ENCODE measurements at regions not wholly inside any gene's neighbourhood (a gene's known extent, or its start where the extent isn't known, plus 50 kb on each side); places are given as distances from the start of the nearest gene placed in this dataset.

- TF ChIP-seq CTCF (IDR thresholded peaks at IDR 0.05; ENCODE audit: borderline replicate concordance, insufficient read depth, low read depth, low read length) = no peak
- no peak overlapping the region for H3K4me3 ChIP-seq (ENCODE audit: low read depth, low read length)
These were observed 922.2 kb downstream of the SORCS1 start for GRCh38 chr10:106242301-106242700.

- H3K4me3 ChIP-seq (ENCODE audit: low read depth, low read length) = no peak overlapping the region
- TF ChIP-seq CTCF (IDR thresholded peaks at IDR 0.05; ENCODE audit: borderline replicate concordance, insufficient read depth, low read depth, low read length) = no peak
These were observed 937.7 kb downstream of the SORCS1 start for GRCh38 chr10:106226828-106227227.

GRCh38 chr10:106226142-106226541 lies 938.4 kb downstream of the SORCS1 start:
- no peak for TF ChIP-seq CTCF (IDR thresholded peaks at IDR 0.05; ENCODE audit: borderline replicate concordance, insufficient read depth, low read depth, low read length)

GRCh38 chr10:106224676-106225075 lies 939.8 kb downstream of the SORCS1 start:
- no peak overlapping the region for H3K4me3 ChIP-seq (ENCODE audit: low read depth, low read length)
- no peak for TF ChIP-seq CTCF (IDR thresholded peaks at IDR 0.05; ENCODE audit: borderline replicate concordance, insufficient read depth, low read depth, low read length)

More at GRCh38 chr10:106226142-106226541, 938.4 kb downstream of the SORCS1 start:
- no peak overlapping the region for H3K4me3 ChIP-seq (ENCODE audit: low read depth, low read length)

- TF ChIP-seq CTCF (IDR thresholded peaks at IDR 0.05; ENCODE audit: borderline replicate concordance, insufficient read depth, low read depth, low read length) = no peak
- H3K4me3 ChIP-seq (ENCODE audit: low read depth, low read length) = no peak overlapping the region
These were observed 946.9 kb downstream of the SORCS1 start for GRCh38 chr10:106217627-106218026.

- H3K4me3 ChIP-seq (ENCODE audit: low read depth, low read length) = no peak overlapping the region
- TF ChIP-seq CTCF (IDR thresholded peaks at IDR 0.05; ENCODE audit: borderline replicate concordance, insufficient read depth, low read depth, low read length) = no peak
These were observed 948.4 kb downstream of the SORCS1 start for GRCh38 chr10:106216085-106216484.

- no peak overlapping the region for H3K4me3 ChIP-seq (ENCODE audit: low read depth, low read length)
- no peak for TF ChIP-seq CTCF (IDR thresholded peaks at IDR 0.05; ENCODE audit: borderline replicate concordance, insufficient read depth, low read depth, low read length)
These were observed 950.3 kb downstream of the SORCS1 start for GRCh38 chr10:106214243-106214642.

Measured in GM12875 (cell line).